OCI-LY7 (cell line): ENCODE measurements at regions not wholly inside any gene's neighbourhood (a gene's known extent, or its start where the extent isn't known, plus 50 kb on each side); places are given as distances from the start of the nearest gene placed in this dataset.

Experiments
- BruUV-seq: library from RNA; stranded (reverse); fragments of 400-500 nt; replicated peaks from 2 replicates; lab custom pipeline; 2021; lab: Mats Ljungman, UMichigan
- CTCF ChIA-PET: fragments of 300-600 bp; sonication (Branson Sonifier 250); formaldehyde crosslinking; loops from one replicate; lab custom pipeline; 2022; ENCODE audit warnings: antibody characterized with exemption; ENCODE audit not compliant: unreplicated experiment; lab: Charles Lee
- POLR2A ChIA-PET: fragments of 300-600 bp; sonication (Branson Sonifier 250); formaldehyde crosslinking; loops from one replicate; lab custom pipeline; 2022; ENCODE audit warnings: antibody characterized with exemption; lab: Charles Lee
- DNase-seq: peaks from one replicate; pipeline ENCODE4 v3.0.0-alpha.2; 2015; ENCODE audit warnings: low spot score
- H2AFZ ChIP-seq: fragments of 200-600 bp; sonication (generic), shearing (Covaris generic); 2 replicates; pipeline ENCODE4 v1.6.1; 2014; ENCODE audit warnings: mild to moderate bottlenecking, antibody characterized with exemption, low read length, moderate library complexity
- H3K27ac ChIP-seq: fragments of 200-600 bp; sonication (generic); 2 replicates; pipeline ENCODE4 v1.5.1; 2014; ENCODE audit warnings: mixed run types, low read depth, mild to moderate bottlenecking, moderate library complexity, low read length, inconsistent platforms; ENCODE audit not compliant: poor library complexity, severe bottlenecking
- H3K36me3 ChIP-seq: fragments of 200-600 bp; sonication (generic); 2 replicates; pipeline ENCODE4 v1.6.1; 2014; ENCODE audit warnings: mild to moderate bottlenecking, antibody characterized with exemption, low read length, moderate library complexity, mixed read lengths; ENCODE audit not compliant: insufficient read depth
- H3K4me1 ChIP-seq: fragments of 200-600 bp; sonication (generic); 2 replicates; pipeline ENCODE4 v1.5.1; 2014; ENCODE audit warnings: mild to moderate bottlenecking, low read length; ENCODE audit not compliant: insufficient read depth, poor library complexity, severe bottlenecking
- H3K4me2 ChIP-seq: fragments of 200-600 bp; sonication (generic); 2 replicates; pipeline ENCODE4 v1.6.1; 2014; ENCODE audit warnings: mild to moderate bottlenecking, low read length
- H3K4me3 ChIP-seq: fragments of 200-600 bp; sonication (generic); 2 replicates; pipeline ENCODE4 v1.5.1; 2014; ENCODE audit warnings: mild to moderate bottlenecking, low read depth, low read length; ENCODE audit not compliant: poor library complexity, severe bottlenecking
- H3K79me2 ChIP-seq: fragments of 200-600 bp; sonication (generic); 2 replicates; pipeline ENCODE4 v1.6.1; 2016; ENCODE audit warnings: low read depth, mild to moderate bottlenecking, low read length, moderate library complexity, mixed read lengths; ENCODE audit not compliant: insufficient read depth
- H3K9me2 ChIP-seq: fragments of 200-600 bp; sonication (generic); 2 replicates; pipeline ENCODE4 v1.6.1; 2016; ENCODE audit warnings: mild to moderate bottlenecking, low read length, mixed read lengths; ENCODE audit not compliant: insufficient read depth
- H3K9me3 ChIP-seq: fragments of 200-600 bp; sonication (generic); 2 replicates; pipeline ENCODE4 v1.6.1; 2014; ENCODE audit warnings: mild to moderate bottlenecking, mixed run types, low read length, mixed read lengths
- H4K20me1 ChIP-seq: fragments of 200-600 bp; sonication (generic); 2 replicates; pipeline ENCODE4 v1.6.1; 2014; ENCODE audit warnings: mild to moderate bottlenecking, antibody characterized with exemption, low read length, moderate library complexity, mixed read lengths; ENCODE audit not compliant: insufficient read depth
- EZH2phosphoT487 ChIP-seq: fragments of 200-600 bp; sonication (generic); IDR thresholded peaks from 2 replicates; pipeline ENCODE4 v1.6.1; 2018; ENCODE audit warnings: low read depth, borderline replicate concordance, mild to moderate bottlenecking, mixed run types, antibody characterized with exemption, low read length, moderate library complexity, mixed read lengths
- intact Hi-C: fragments of 100-400 bp; cut with micrococcal nuclease; formaldehyde crosslinking; loops from one replicate; pipeline ENCODE4 v1.10.0; 2022; ENCODE audit not compliant: unreplicated experiment
- TF ChIP-seq, protein P1 (sequence below): fragments of 200-600 bp; sonication (generic); conservative IDR thresholded peaks from 2 replicates; pipeline ENCODE4 v1.5.1; 2014; ENCODE audit warnings: mild to moderate bottlenecking, antibody characterized with exemption, low read length, moderate library complexity, mixed read lengths

DNA sequence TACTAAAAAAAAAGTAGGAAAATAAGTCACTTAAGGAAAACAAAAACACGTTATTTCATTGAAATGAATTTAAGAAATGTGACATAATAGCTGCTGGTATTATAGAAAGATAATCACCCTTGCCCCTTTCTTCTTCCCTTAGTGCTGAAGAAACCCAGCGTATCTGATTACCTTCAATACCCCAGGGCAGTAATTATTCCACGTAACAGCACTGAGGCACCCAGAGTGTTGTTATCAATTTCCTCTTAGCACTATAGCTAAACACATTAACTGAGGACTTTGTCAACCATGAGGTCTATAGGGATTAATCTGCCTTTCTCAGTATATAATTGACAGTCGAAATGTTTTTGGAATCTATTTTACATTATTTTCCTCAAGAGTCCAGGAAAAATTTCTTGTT lies 180.0 kb upstream of the NXPH2 start:
- no peak for TF ChIP-seq EZH2phosphoT487
- TF ChIP-seq, protein P1, sequence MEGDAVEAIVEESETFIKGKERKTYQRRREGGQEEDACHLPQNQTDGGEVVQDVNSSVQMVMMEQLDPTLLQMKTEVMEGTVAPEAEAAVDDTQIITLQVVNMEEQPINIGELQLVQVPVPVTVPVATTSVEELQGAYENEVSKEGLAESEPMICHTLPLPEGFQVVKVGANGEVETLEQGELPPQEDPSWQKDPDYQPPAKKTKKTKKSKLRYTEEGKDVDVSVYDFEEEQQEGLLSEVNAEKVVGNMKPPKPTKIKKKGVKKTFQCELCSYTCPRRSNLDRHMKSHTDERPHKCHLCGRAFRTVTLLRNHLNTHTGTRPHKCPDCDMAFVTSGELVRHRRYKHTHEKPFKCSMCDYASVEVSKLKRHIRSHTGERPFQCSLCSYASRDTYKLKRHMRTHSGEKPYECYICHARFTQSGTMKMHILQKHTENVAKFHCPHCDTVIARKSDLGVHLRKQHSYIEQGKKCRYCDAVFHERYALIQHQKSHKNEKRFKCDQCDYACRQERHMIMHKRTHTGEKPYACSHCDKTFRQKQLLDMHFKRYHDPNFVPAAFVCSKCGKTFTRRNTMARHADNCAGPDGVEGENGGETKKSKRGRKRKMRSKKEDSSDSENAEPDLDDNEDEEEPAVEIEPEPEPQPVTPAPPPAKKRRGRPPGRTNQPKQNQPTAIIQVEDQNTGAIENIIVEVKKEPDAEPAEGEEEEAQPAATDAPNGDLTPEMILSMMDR: no peak
- POLR2A ChIA-PET: no interaction called here
- BruUV-seq: no TSS peak

DNA sequence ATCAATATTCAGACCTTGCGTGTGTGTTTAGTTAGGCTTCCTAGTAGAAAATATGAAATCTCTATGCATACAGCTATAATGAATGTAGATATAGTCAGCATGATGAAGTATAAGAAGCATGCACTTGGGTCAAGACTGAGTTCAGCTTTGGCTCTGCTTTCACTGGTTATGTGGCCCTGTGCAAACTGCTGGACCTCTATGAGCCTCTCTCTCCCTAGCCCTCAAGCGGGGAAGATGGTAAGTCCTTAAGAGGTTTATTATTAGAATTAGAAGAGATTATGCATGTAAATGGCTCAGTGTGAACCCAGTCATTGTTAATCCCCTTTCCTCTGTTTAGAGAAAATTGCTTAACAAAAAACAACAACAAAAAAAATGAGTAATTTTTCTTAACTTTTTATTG lies 178.8 kb upstream of the NXPH2 start:
- Histone ChIP-seq H3K9me3 (no peaks in the 10 kb centered on the region), H3K4me1 (no peaks in the 10 kb centered on the region), H3K4me3 (no peak overlapping the region), H3K79me2 (no peaks in the 10 kb centered on the region), H4K20me1 (no peaks in the 10 kb centered on the region), H3K36me3 (no peaks in the 10 kb centered on the region), H3K9me2 (no peaks in the 10 kb centered on the region), H3K4me2 (no peak overlapping the region), H2AFZ (no peak overlapping the region), H3K27ac (no peak overlapping the region)
- ChIA-PET CTCF (no interaction called here), POLR2A (no interaction called here)
- BruUV-seq: no TSS peak
- no peak for DNase-seq
- intact Hi-C loops: no loop called here
- TF ChIP-seq EZH2phosphoT487: no peak
- TF ChIP-seq, protein P1: no peak

More for the DNA sequence above, 180.0 kb upstream of the NXPH2 start:
- Histone ChIP-seq H3K9me2 (no peaks in the 10 kb centered on the region), H3K36me3 (no peaks in the 10 kb centered on the region), H2AFZ (no peak overlapping the region), H3K4me1 (no peaks in the 10 kb centered on the region), H4K20me1 (no peaks in the 10 kb centered on the region), H3K79me2 (no peaks in the 10 kb centered on the region), H3K27ac (no peak overlapping the region), H3K4me3 (no peak overlapping the region), H3K4me2 (no peak overlapping the region), H3K9me3 (no peaks in the 10 kb centered on the region)
- intact Hi-C loops: no loop called here
- no peak for DNase-seq
- CTCF ChIA-PET: no interaction called here

DNA sequence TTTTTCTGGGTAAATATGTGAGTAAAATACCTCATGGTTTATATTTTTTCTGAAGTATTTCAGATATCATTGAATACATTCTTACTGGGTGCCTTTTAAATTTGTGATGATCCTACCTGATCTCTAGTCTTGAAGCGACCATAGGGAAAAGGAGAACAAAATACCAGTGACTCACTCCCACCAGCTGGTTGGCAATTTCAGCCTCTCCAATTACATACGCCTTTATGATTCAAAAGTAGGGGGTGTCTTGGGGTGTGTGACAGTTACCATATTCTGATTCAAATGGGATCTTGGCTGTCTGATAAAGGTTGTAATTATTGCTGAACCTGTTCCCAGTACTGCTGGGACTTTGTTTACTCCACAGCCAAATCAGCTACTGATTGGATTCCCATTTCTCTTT lies 175.9 kb upstream of the NXPH2 start:
- no peak overlapping the region for H2AFZ ChIP-seq
- H3K4me1 ChIP-seq: no peaks in the 10 kb centered on the region
- ChIA-PET CTCF (no interaction called here), POLR2A (interaction anchor here (0.6 kb wide), 1 partner anchor 10 kb away, joined by 6 read pairs; no protein-coding TSS in a partner anchor)
- H3K36me3 ChIP-seq: no peaks in the 10 kb centered on the region
- no TSS peak for BruUV-seq
- H3K9me3 ChIP-seq: no peaks in the 10 kb centered on the region
- H3K27ac ChIP-seq: no peak overlapping the region
- H3K79me2 ChIP-seq: no peaks in the 10 kb centered on the region
- TF ChIP-seq, protein P1: no peak
- TF ChIP-seq EZH2phosphoT487: no peak
- H3K4me3 ChIP-seq: no peak overlapping the region
- H3K9me2 ChIP-seq: no peaks in the 10 kb centered on the region
- H4K20me1 ChIP-seq: no peaks in the 10 kb centered on the region
- DNase-seq: no peak
- no peak overlapping the region for H3K4me2 ChIP-seq
- intact Hi-C loops: no loop called here
